ENCODE measurements at regions not wholly inside any gene's neighbourhood (a gene's known extent, or its start where the extent isn't known, plus 50 kb on each side); places are given as distances from the start of the nearest gene placed in this dataset.
"Not testable (repeated sequence)": the region's sequence is repeated elsewhere in the genome, so short reads cannot be mapped to it uniquely, and the experiment has no call there.

DNA sequence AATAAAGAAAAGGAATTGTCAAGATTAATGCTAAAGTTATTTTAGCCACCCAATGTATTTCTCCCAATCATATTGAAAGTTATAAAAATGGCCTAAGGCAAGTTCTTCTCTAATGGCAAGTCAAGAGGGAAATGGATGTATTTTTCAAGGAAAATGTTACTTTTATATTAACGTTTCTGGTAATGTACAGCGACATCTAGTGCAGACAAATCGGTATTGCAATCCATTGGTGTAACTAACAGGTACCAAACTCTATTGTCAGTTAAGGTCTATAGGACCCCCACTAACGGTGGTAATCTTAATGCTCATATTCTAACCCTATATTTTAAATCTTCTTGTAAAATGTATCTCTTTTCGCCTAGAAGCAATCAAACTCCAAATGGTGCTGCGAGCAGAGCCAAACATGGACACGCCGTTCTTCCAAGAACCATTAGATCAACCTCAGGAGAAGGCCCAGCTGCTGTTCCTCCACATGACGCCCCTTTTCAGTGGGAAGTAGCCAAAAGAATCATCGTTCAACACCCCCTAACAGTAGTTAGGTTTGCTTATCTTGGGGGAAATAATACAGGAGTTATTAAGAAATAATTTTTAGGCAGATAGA, 98.5 kb upstream of the PABPC3 start:
- peak; percentile 26 for DNase-seq

DNA sequence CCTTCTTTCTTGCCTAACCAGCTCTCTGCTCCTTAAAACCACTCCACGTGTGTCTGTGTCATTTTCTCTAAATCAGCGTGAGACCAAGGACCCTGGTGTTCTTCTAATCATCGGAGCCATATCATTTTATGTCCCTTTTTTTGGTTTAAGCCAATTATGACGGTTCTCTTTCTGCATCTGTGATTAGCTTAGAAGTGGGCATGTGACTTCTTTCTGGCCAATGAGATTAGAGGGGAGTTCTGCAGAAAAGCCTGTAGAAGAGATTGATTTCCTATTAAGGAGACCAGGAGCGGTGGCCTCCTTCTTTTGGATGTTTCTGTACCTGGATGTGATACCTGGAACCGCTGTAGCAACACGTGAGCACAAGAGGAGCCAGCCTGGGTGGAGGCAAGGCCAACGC, 97.5 kb upstream of the PABPC3 start:
- DNase-seq: no peak

DNA sequence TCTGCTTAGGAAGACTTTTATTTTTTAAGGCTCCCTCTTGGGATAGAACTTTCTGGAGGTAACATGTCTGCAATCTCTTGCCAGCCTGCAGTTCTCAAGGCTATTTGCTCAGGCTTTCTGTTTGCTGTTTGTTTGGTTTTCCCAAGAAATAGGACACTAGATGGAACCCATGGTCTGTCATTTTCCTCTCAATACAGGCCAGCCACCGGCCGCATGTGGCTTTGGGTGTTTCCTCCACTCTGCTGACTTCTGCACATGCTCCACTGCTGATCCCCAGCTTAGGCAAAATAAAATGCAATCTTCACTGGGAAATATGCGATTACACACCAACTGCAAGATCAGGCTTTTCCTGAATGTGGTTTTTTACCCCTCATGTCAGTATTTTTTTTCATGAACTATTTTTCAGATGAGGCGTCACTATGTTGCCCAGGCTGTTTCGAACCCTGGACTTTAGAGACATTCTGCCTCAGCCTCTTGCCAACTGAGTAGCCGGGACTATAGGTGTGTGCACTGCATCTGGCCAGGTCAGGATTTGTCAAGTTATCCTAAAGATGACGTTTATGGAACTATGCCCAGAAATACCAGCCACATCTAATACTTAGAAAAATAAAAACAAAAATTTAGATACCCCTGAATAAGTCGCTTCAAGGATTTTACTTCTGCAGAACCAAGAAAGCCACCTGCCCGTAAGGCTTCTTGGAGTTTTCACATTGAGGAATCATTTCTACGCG, 94.3 kb upstream of the PABPC3 start:
- DNase-seq: no peak

DNA sequence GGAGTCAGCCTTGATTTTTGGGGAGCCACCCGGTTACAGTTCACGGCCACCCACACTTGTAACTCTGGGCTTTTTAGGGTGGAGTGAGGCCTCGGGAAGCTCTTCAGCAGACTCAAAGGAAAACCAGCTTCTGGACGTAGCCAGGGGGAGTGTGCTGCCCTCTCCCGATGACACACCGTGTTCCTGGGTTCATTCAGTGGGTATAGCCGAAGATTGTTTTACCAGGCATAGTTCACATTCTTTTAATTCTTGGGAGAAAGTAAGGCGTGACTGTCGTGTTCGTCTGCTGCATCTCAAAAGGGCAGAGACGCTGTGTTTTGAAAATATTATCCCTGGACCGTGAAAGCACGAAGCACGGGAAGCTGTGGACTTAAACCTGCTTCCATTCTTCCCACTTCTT, 93.6 kb upstream of the PABPC3 start:
- not testable (repeated sequence) for DNase-seq

DNA sequence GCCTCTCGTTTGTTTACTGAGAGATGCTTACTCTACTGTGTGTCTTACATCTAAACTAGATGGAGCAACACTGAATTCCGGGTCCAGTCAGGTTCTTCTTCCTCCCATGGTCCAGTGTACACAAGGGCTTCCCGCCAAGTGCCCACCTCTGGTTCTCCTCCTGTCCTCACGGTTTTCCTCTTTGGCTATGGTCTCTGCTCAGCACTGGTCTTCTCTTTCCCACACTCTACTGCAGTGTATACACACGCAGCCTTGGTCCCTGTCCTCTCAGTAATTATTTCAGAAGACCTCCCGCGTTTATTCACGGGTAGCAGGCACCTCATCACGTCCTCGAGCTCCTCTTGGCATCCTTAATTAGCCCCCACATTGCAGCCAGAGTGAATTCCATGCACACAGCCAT, 91.4 kb upstream of the PABPC3 start:
- DNase-seq: not testable (repeated sequence)

DNA sequence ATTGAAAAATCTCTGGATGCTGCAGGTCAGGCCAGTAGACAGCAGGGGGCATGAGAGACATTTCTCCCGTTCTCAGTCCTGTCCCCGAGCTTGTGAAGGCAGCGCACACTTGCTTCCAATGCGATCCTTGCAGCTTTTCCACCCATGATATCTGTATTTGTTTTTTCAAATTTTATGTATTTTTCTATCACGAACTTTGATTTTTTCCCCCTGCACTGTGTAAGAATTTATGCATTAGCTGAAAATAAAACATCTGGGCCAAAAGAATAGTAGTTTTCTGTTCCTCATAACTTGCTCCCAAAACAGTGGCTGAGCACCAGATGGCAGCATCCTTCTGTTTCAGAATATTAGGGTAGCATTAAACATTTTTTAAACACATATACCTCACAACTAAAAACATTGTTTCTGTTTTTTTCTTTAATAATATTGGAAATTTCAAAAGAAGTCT, 90.9 kb upstream of the PABPC3 start:
- DNase-seq: not testable (repeated sequence)

DNA sequence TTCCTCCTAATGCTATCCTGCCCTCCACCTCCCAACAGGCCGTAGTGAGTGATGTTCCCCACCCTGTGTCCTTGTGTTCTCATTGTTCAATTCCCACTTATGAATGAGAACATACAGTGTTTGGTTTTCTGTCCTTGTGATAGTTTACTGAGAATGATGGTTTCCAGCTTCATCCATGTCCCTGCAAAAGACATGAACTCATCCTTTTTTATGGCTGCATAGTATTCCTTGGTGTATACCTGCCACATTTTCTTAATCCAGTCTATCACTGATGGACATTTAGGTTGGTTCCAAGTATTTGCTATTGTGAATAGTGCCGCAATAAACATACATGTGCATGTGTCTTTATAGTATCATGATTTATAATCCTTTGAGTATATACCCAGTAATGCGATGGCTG, 88.5 kb upstream of the PABPC3 start:
- not testable (repeated sequence) for DNase-seq

DNA sequence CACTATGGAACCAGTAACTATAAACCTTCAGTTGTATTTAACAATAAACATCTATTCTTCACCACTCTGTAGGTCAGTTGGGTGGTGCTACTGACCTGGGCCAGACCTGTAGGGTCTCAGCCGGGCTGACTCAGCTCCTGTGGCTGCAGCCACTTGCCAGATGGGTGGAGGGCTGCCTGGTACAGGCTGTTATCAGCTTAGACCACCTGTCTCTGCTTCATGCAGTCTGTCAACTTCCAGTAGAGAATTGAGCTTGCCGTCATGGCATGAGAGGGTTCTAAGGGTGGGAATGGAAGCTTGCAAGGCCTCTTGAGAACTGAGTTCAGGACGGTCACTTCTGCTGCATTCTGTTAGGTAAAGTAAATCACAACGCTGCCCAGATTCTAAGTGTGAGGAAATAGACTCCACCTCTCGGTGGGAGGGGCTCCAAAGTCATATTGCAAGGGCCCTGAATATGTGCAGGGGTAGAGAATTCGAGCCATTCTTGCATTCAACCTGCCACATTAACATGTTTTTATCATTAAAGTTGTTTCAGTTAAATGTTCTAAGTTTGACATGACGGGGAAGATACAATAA, 81.5 kb upstream of the PABPC3 start:
- not testable (repeated sequence) for DNase-seq

DNA sequence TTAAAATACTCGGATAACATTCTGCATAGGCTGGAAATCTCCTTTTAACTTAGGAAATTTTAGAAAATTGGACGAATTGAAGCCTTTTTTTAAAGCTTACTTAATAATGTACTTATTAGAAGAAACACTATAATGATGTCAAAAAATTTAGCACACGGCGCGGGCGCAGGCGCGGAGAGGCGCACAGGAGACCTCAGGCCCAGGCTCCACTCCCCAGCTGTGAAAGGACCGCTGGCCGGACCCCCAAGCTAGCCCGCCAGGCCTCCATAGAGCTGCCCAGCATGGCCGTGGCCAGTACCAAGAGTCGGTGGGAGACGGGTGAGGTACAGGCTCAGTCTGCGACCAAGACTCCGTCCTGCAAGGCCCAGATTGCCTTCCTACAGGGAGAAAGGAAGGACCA, 78.8 kb upstream of the PABPC3 start:
- DNase-seq: not testable (repeated sequence)

DNA sequence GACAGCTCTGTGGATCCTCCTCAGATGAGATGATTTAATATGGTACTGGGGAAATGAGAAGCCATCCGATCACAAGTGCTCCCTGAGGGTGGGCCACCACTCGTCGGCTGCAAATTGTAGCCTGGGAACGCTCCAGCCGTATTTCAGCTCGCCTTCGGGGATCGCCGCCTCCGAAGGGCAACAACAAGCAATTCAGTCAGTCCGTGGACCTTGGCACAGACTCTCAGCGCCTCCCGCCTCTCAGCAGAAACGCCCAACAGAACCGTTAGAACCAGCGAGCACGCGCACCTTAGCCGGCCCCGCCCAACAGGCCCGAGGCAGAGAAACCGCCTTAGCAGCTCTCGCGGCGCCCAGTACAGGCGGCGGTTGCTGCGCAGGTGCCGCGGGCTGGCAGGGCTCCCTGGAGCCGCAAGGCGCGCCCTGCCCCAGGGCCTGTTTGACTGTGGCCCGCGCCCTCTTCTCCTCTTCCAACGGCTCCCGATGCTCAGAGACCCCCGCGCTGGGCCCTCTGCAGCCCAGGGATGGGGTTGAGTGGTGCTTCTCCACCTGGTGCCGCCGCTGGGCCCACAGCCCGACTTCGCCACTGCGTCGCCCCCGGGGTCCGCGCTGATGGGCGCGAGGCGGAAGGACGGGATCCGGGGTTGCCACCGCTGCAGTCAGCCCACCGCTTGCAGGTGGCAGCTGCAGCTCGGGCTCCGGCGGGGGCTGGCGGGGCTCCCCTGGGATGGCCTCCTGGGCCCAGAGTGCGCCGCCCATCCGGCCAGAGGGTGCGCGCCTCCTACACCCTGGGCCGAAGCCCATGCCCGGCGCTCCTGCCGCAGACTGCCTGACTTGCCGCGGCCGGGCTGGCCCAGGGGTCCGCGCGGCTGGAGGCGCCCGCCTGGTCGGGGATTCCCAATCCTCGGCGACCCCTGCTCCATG, 77.9 kb upstream of the PABPC3 start:
- peak; percentile 10 for DNase-seq

DNA sequence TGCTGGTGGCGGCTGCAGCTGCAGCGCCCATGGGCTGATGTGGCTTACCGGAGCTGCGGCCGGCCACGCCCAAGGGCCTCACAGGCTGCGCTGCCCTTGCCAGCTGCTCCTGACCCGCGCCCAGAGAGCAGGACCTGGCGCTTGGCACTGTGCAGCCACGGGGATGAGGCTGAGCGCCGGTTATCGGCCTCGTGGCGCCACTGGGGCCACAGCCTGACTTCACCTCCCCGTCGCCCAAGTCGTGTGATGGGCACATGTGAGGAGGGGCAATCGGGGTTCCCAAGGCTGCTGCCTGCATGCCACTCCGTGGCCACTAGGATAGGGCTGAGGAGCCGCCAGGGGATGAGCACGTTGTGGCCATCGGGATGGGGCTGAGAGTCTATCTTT, 77.2 kb upstream of the PABPC3 start:
- no peak for DNase-seq

DNA sequence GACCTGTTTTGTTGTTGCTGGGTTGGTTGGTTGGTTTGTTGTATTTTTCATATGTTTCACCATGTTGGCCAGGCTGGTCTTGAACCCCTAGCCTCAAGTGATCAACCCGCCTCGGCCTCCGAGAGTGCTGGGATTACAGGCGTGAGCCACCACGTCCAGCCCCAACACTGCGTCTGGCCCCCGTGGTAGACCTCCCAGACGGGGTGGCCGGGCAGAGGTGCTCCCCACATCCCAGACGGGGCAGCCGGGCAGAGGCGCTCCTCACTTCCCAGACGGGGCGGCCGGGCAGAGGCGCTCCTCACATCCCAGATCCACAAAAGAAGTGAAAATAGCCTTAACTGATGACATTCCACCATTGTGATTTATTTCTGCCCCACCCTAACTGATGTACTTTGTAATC, 76.2 kb upstream of the PABPC3 start:
- DNase-seq: not testable (repeated sequence)

DNA sequence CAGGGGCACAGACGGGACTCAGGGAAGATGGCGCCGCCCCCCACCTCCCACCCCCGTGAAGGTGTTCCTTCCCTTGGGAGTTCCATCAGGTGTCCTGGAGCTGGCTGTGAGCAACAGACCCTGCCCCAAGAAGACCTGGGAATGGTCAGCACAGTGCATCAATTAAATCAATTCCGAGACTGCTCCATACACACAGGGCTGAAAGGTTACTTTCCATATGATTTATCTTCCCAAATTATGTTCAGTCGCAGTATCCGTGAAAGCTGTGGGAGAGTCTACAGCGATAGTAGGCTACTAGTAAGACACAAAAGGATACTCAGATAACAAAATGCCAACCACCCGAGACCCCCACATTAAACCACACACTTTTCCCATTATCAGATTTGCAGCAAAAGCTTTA, 71.8 kb upstream of the PABPC3 start:
- DNase-seq: no peak

DNA sequence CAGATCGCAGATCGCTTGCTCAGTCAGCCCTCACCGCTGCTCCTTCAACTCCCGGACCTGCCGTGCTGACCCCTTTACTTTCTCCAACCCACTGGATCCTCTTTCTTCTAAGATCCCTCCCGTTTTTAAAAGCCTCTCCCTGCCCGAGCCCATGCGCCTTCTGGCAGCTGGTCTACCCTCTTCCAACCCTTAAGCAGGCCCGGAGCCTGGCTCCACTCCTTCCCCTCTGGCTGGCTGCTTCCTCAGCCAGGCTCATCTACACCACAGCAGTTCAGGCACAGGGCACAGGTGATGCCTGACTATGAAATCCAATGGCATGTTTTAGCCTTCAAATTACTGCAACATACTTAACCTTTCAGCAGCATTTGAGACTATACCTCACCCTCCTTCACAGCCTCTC, 63.8 kb upstream of the PABPC3 start:
- DNase-seq: no peak

DNA sequence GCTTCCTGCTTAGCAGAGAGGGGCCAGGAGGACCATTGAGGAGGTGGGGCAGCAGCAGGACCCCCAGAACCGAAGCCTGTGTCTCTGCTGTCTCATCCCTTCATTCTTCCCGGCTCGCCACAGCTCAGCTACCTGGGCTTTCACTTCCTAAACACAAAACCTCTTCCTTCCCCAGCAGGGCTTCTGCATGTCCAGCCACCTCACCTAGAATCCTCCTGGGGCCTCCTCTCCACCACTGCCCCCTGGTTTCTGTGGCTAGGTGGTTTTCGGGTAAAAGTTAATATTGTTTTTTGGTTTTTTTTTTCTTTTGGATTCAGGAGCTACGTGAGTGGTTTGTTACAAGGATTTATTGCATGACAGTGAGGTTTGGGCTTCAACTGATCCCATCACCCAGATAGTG, 61.8 kb upstream of the PABPC3 start:
- DNase-seq: no peak

DNA sequence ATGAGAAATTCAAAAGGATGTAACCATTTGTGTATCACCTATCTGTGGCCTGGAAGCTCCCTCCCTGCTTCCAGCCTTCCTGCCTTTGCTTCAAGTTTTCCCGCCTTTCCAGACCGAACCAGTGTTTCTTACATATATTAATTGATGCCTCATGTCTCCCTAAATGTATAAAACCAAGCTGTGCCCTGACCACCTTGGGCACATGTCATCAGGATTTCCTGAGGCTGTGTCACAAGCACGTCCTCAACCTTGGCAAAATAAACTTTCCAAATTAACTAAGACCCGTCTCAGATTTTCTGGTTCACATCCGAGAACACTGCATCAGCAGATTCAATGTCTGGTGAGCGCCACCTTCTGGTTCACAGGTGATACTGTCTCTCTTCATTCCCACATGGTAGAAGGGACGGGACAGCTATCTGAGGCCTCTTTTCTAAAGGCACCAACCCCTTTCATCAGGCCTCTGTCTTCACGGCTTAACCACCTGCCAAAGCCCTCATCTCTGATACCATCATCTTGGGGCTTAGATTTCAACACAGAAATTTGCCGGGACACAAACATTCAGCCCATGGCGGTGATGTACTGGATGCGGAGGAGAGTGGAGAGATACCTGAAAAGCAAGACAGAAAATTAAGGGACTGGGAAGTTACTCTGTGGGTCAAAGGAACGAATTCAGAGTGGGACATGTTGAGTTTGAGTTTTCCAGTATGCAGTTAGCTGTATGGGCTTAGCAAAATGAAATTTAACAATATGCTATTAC, 58.7 kb upstream of the PABPC3 start:
- DNase-seq: peak; percentile 38

DNA sequence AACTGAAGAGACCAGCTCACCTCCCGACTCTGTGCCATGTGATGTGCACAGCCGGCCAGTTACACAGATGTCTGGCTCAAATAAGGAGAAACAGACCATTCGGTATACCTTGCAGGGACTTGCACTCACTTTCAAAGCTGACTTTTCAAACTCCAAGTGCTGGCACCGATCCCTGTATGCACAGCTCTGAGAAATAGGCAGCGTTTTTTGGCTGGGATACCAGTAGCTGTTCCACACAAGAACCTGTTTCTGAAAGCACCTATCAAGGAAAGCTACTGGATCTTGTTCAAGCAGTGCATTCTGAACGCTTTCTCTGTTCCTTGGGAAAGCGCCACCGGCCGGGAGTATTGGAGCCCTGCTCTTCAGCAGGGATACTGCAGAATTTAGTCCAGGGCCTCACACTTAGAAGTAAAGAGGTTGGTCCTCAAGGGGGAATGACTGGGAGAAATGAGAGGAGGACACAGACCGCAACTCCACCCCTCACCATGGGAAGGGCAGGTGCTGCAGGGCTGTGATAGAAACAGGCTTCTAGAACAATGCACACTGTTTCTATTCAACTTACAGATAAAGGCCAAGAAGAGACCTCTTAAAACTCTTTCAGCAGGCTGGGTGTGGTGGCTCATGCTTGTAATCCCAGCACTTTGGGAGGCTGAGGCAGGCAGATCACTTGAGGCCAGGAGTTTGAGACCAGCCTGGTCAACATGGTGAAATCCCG, 53.6 kb upstream of the PABPC3 start:
- DNase-seq: no peak

DNA sequence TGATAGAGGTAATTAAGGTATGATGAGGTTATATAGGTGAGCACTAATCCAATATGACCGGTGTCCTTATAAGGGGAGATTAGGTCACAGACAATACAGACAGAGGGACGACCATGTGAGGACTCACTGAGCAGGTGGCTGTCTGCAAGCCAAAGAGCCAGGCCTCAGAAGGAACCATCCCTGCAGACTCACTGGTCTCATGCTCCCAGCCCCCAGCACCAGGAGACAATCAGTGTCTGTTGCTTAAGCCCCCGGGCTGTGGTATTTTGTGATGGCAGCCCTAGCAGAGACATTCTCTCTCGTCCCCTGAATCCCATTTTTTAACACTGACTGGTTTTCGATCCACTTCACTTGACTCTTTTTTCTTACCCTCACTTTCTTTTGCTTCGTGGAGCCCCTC, 51.9 kb upstream of the PABPC3 start:
- no peak for DNase-seq

Data from CD4-positive, alpha-beta T cell treated with Interleukin-17A for 4 hours (primary cell).